SK-N-SH (cell line): ENCODE measurements at regions not wholly inside any gene's neighbourhood (a gene's known extent, or its start where the extent isn't known, plus 50 kb on each side); places are given as distances from the start of the nearest gene placed in this dataset.

Experiments used
- CTCF ChIA-PET: fragments of 300-600, 350-600 bp; formaldehyde crosslinking; extraction: SDS; loops from one replicate; lab custom pipeline; 2021; lab: Yijun Ruan, JAX
- POLR2A ChIA-PET: fragments of 350-600 bp; sonication (Branson Sonifier 250); formaldehyde crosslinking; extraction: SDS; loops from one replicate; lab custom pipeline; 2020; ENCODE audit warnings: antibody characterized with exemption, inconsistent platforms; lab: Yijun Ruan, JAX
- DNase-seq: peaks from one replicate; pipeline ENCODE4 v3.0.0; 2012
- H2AFZ ChIP-seq: fragments of 200-600 bp; sonication (generic); 2 replicates; pipeline ENCODE4 v1.8.1; 2016; ENCODE audit warnings: antibody characterized with exemption, mild to moderate bottlenecking, low read depth
- H3F3A ChIP-seq: fragments of 200-600 bp; sonication (generic); replicated peaks from 2 replicates; pipeline ENCODE3; 2016; ENCODE audit warnings: antibody characterized with exemption, mild to moderate bottlenecking; ENCODE audit not compliant: insufficient read depth
- H3K27ac ChIP-seq, 2 experiments: fragments of 200-500 bp in 1 of 2; fragments of 200-600 bp in 1 of 2; sonication (Bioruptor generic) in 1 of 2; sonication (generic), shearing (Covaris generic) in 1 of 2; 2 replicates each; pipeline versions ENCODE4 v1.5.1 to v1.6.1; 2014 to 2016; ENCODE audit warnings: low read depth in 2 of 2, inconsistent platforms in 1 of 2, low read length in 1 of 2, mild to moderate bottlenecking in 1 of 2, mixed read lengths in 1 of 2
- H3K27me3 ChIP-seq: fragments of 200-600 bp; sonication (generic), shearing (Covaris generic); 2 replicates; pipeline ENCODE4 v1.6.1; 2016; ENCODE audit warnings: mixed run types; ENCODE audit not compliant: insufficient read depth
- H3K36me3 ChIP-seq, 2 experiments: fragments of 200-500 bp in 1 of 2; fragments of 200-600 bp in 1 of 2; sonication (Bioruptor generic) in 1 of 2; sonication (generic) in 1 of 2; replicated peaks in 1 of 2; 2 replicates each; pipeline versions ENCODE3 to v1.5.1; 2014 to 2016; ENCODE audit warnings: low read length in 1 of 2, mild to moderate bottlenecking in 1 of 2; ENCODE audit not compliant: insufficient read depth in 2 of 2, control insufficient read depth in 1 of 2
- H3K4me1 ChIP-seq, 2 experiments: fragments of 200-500 bp in 1 of 2; fragments of 200-600 bp in 1 of 2; sonication (Bioruptor generic) in 1 of 2; sonication (generic), shearing (Covaris generic) in 1 of 2; 2 replicates each; pipeline versions ENCODE4 v1.5.1 to v1.6.1; 2014 to 2016; ENCODE audit warnings: low read depth in 1 of 2, low read length in 1 of 2, mixed run types in 1 of 2; ENCODE audit not compliant: insufficient read depth in 2 of 2, control insufficient read depth in 1 of 2
- H3K4me2 ChIP-seq: fragments of 200-600 bp; sonication (generic), shearing (Covaris generic); 2 replicates; pipeline ENCODE4 v1.6.1; 2017; ENCODE audit warnings: mixed run types
- H3K4me3 ChIP-seq, 2 experiments: fragments of 200-500 bp in 1 of 2; fragments of 200-600 bp in 1 of 2; sonication (Bioruptor generic) in 1 of 2; sonication (generic), shearing (Covaris generic) in 1 of 2; 2 replicates each; pipeline versions ENCODE4 v1.5.1 to v1.8.1; 2014 to 2016; ENCODE audit warnings: low read depth in 2 of 2, inconsistent platforms in 1 of 2, low read length in 1 of 2, mild to moderate bottlenecking in 1 of 2, mixed read lengths in 1 of 2, moderate library complexity in 1 of 2
- H3K79me2 ChIP-seq: fragments of 200-600 bp; sonication (generic); 2 replicates; pipeline ENCODE4 v1.8.1; 2017; ENCODE audit warnings: mild to moderate bottlenecking; ENCODE audit not compliant: insufficient read depth
- H3K9ac ChIP-seq: fragments of 200-600 bp; sonication (generic); 2 replicates; pipeline ENCODE4 v1.6.1; 2017; ENCODE audit warnings: mixed run types
- H3K9me2 ChIP-seq: fragments of 200-600 bp; sonication (generic); 2 replicates; pipeline ENCODE4 v1.6.1; 2017; ENCODE audit warnings: mixed run types
- H3K9me3 ChIP-seq: fragments of 200-600 bp; sonication (generic); 2 replicates; pipeline ENCODE4 v1.6.1; 2017; ENCODE audit warnings: mixed run types, mild to moderate bottlenecking, moderate library complexity
- H4K20me1 ChIP-seq: fragments of 200-600 bp; sonication (generic); 2 replicates; pipeline ENCODE4 v1.6.1; 2017; ENCODE audit warnings: mild to moderate bottlenecking, mixed run types; ENCODE audit not compliant: insufficient read depth
- CHD2 ChIP-seq: fragments of 150-350 bp; IDR thresholded peaks from 2 replicates; pipeline ENCODE4 v1.6.1; 2018; ENCODE audit warnings: low read length; ENCODE audit not compliant: partially characterized antibody
- ELF1 ChIP-seq: IDR thresholded peaks from 2 replicates; pipeline ENCODE4 v1.4.0; 2012
- FOXJ3 ChIP-seq: sonication (generic); formaldehyde crosslinking; IDR thresholded peaks from 2 replicates; pipeline ENCODE4 v1.5.1; 2020; ENCODE audit warnings: mild to moderate bottlenecking, missing genetic modification reagents
- GABPA ChIP-seq: IDR thresholded peaks from 2 replicates; pipeline ENCODE4 v1.4.0; 2012; ENCODE audit warnings: low read depth, mild to moderate bottlenecking
- GATA2 ChIP-seq: sonication (generic); formaldehyde crosslinking; IDR thresholded peaks from 2 replicates; pipeline ENCODE4 v1.5.0; 2020; ENCODE audit warnings: mild to moderate bottlenecking, missing genetic modification reagents
- JUND ChIP-seq: IDR thresholded peaks from 2 replicates; pipeline ENCODE4 v1.4.0; 2012
- MEF2A ChIP-seq: IDR thresholded peaks from 2 replicates; pipeline ENCODE4 v1.4.0; 2012; ENCODE audit warnings: low read depth, borderline replicate concordance
- MXI1 ChIP-seq: IDR thresholded peaks from 2 replicates; pipeline ENCODE4 v1.6.1; 2012; ENCODE audit warnings: mild to moderate bottlenecking, low read depth, low read length, improper control_type of control experiment
- NFIC ChIP-seq: IDR thresholded peaks from 2 replicates; pipeline ENCODE4 v1.4.0; 2012; ENCODE audit warnings: borderline replicate concordance
- POLR2AphosphoS5 ChIP-seq: IDR thresholded peaks from 2 replicates; pipeline ENCODE4 v1.6.1; 2012; ENCODE audit warnings: low read depth, low read length
- RXRA ChIP-seq: IDR thresholded peaks from 2 replicates; pipeline ENCODE4 v1.4.0; 2012; ENCODE audit warnings: low read depth, mild to moderate bottlenecking, borderline replicate concordance
- SIN3A ChIP-seq: IDR thresholded peaks from 2 replicates; pipeline ENCODE4 v1.6.1; 2012; ENCODE audit warnings: low read depth, mild to moderate bottlenecking, low read length, moderate library complexity, borderline replicate concordance
- TAF1 ChIP-seq: IDR thresholded peaks from 2 replicates; pipeline ENCODE4 v1.6.1; 2012; ENCODE audit warnings: low read depth, mild to moderate bottlenecking, low read length, moderate library complexity, borderline replicate concordance
- YY1 ChIP-seq: IDR thresholded peaks from 2 replicates; pipeline ENCODE4 v1.4.0; 2012; ENCODE audit warnings: low read depth, mild to moderate bottlenecking
- WGBS: methylation state at CpG from one replicate; pipeline ENCODE4 v1.1.6; 2017; ENCODE audit warnings: low lambda C conversion rate; 5-methylcytosine and 5-hydroxymethylcytosine counted together
- TF ChIP-seq, protein P1 (sequence below): IDR thresholded peaks from 2 replicates; pipeline ENCODE4 v1.6.1; 2012; ENCODE audit warnings: mild to moderate bottlenecking, low read depth, low read length, moderate library complexity
- TF ChIP-seq, protein P2 (sequence below): fragments of 200-600 bp; sonication (generic); IDR thresholded peaks from 2 replicates; pipeline ENCODE4 v1.6.1; 2017; ENCODE audit warnings: antibody characterized with exemption, mild to moderate bottlenecking, moderate library complexity
- TF ChIP-seq, protein P3 (sequence below): fragments of 150-350 bp; IDR thresholded peaks from 2 replicates; pipeline ENCODE4 v1.6.1; 2016; ENCODE audit warnings: mild to moderate bottlenecking, low read depth, low read length
- TF ChIP-seq, protein P4 (sequence below): IDR thresholded peaks from 2 replicates; pipeline ENCODE4; 2012
- TF ChIP-seq, protein P5 (sequence below): IDR thresholded peaks from 2 replicates; pipeline ENCODE4 v1.4.0; 2012; ENCODE audit warnings: low read depth, borderline replicate concordance

DNA sequence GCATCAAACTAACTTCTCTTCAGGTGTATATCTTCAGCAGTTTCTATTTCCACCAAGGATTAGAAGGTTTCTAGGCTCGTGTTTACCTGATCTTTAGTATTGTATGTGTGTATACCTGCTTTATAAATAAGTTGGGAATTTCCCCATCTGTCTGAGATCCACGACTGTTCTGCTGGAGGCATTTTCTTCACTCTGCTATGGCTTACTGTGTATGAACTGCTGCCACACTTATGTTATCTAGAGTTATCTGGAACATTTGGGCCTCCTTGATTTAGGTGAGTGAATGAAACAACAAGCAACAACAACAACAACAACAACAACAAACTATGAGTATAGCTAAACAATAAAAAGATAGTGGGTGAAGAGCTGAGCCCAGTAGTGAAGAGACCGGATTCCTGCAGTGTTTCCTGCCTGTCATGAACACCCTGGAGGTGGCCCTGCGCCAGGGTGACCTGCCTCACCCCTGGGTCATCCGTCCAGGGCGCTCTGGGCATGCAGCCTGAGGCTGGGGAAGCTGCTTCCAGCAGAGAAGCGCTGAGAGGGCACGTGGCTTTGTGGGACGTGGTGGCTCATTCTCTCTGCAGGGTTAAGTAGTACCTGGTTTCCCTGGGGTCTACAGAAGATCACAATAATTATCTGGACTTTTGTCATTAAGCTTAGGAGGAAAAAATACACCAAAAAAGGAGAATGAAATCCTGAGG lies 56.1 kb upstream of the GATA6 start:
- DNase-seq = no peak
- Histone ChIP-seq H3K36me3 (no peaks in the 10 kb centered on the region), H3K27ac (no peak overlapping the region), H3K9me3 (no peaks in the 10 kb centered on the region), H3K9ac (no peak overlapping the region), H2AFZ (no peak overlapping the region), H3K9me2 (no peaks in the 10 kb centered on the region), H3K79me2 (no peaks in the 10 kb centered on the region), H3K4me1 (no peaks in the 10 kb centered on the region), H3K27me3 (peaks cover 56% of the 10 kb centered on the region; the same call in 1 of the 2 replicates), H3F3A (no peaks in the 10 kb centered on the region), H3K4me3 (no peak overlapping the region), H4K20me1 (no peaks in the 10 kb centered on the region), H3K4me2 (no peak overlapping the region)
- TF ChIP-seq NFIC (no peak), POLR2AphosphoS5 (no peak), MXI1 (no peak), RXRA (no peak), JUND (no peak), GABPA (no peak), FOXJ3 (CRISPR knock-in tag) (no peak), GATA2 (no peak), YY1 (no peak), TAF1 (no peak), CHD2 (no peak), MEF2A (no peak), SIN3A (no peak), ELF1 (no peak)
- TF ChIP-seq, protein P1, sequence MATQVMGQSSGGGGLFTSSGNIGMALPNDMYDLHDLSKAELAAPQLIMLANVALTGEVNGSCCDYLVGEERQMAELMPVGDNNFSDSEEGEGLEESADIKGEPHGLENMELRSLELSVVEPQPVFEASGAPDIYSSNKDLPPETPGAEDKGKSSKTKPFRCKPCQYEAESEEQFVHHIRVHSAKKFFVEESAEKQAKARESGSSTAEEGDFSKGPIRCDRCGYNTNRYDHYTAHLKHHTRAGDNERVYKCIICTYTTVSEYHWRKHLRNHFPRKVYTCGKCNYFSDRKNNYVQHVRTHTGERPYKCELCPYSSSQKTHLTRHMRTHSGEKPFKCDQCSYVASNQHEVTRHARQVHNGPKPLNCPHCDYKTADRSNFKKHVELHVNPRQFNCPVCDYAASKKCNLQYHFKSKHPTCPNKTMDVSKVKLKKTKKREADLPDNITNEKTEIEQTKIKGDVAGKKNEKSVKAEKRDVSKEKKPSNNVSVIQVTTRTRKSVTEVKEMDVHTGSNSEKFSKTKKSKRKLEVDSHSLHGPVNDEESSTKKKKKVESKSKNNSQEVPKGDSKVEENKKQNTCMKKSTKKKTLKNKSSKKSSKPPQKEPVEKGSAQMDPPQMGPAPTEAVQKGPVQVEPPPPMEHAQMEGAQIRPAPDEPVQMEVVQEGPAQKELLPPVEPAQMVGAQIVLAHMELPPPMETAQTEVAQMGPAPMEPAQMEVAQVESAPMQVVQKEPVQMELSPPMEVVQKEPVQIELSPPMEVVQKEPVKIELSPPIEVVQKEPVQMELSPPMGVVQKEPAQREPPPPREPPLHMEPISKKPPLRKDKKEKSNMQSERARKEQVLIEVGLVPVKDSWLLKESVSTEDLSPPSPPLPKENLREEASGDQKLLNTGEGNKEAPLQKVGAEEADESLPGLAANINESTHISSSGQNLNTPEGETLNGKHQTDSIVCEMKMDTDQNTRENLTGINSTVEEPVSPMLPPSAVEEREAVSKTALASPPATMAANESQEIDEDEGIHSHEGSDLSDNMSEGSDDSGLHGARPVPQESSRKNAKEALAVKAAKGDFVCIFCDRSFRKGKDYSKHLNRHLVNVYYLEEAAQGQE = no peak
- TF ChIP-seq, protein P2, sequence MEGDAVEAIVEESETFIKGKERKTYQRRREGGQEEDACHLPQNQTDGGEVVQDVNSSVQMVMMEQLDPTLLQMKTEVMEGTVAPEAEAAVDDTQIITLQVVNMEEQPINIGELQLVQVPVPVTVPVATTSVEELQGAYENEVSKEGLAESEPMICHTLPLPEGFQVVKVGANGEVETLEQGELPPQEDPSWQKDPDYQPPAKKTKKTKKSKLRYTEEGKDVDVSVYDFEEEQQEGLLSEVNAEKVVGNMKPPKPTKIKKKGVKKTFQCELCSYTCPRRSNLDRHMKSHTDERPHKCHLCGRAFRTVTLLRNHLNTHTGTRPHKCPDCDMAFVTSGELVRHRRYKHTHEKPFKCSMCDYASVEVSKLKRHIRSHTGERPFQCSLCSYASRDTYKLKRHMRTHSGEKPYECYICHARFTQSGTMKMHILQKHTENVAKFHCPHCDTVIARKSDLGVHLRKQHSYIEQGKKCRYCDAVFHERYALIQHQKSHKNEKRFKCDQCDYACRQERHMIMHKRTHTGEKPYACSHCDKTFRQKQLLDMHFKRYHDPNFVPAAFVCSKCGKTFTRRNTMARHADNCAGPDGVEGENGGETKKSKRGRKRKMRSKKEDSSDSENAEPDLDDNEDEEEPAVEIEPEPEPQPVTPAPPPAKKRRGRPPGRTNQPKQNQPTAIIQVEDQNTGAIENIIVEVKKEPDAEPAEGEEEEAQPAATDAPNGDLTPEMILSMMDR = no peak
- TF ChIP-seq, protein P3, sequence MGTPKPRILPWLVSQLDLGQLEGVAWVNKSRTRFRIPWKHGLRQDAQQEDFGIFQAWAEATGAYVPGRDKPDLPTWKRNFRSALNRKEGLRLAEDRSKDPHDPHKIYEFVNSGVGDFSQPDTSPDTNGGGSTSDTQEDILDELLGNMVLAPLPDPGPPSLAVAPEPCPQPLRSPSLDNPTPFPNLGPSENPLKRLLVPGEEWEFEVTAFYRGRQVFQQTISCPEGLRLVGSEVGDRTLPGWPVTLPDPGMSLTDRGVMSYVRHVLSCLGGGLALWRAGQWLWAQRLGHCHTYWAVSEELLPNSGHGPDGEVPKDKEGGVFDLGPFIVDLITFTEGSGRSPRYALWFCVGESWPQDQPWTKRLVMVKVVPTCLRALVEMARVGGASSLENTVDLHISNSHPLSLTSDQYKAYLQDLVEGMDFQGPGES = no peak
- TF ChIP-seq, protein P4, sequence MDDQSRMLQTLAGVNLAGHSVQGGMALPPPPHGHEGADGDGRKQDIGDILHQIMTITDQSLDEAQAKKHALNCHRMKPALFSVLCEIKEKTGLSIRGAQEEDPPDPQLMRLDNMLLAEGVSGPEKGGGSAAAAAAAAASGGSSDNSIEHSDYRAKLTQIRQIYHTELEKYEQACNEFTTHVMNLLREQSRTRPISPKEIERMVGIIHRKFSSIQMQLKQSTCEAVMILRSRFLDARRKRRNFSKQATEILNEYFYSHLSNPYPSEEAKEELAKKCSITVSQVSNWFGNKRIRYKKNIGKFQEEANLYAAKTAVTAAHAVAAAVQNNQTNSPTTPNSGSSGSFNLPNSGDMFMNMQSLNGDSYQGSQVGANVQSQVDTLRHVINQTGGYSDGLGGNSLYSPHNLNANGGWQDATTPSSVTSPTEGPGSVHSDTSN = no peak
- TF ChIP-seq, protein P5, sequence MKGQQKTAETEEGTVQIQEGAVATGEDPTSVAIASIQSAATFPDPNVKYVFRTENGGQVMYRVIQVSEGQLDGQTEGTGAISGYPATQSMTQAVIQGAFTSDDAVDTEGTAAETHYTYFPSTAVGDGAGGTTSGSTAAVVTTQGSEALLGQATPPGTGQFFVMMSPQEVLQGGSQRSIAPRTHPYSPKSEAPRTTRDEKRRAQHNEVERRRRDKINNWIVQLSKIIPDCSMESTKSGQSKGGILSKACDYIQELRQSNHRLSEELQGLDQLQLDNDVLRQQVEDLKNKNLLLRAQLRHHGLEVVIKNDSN = no peak
- ChIA-PET POLR2A (no interaction called here), CTCF (interaction anchor here (1.1 kb wide), 2 partner anchors 16 to 364 kb away, joined by 3 to 4 read pairs; no protein-coding TSS in a partner anchor)
- 0% methylated on average over 9 of the region's 9 CpGs for WGBS
